ENCODE measurements at regions not wholly inside any gene's neighbourhood (a gene's known extent, or its start where the extent isn't known, plus 50 kb on each side); places are given as distances from the start of the nearest gene placed in this dataset.
A peak's percentile ranks its signal among the peaks of the same experiment; 100 is the strongest.

DNA sequence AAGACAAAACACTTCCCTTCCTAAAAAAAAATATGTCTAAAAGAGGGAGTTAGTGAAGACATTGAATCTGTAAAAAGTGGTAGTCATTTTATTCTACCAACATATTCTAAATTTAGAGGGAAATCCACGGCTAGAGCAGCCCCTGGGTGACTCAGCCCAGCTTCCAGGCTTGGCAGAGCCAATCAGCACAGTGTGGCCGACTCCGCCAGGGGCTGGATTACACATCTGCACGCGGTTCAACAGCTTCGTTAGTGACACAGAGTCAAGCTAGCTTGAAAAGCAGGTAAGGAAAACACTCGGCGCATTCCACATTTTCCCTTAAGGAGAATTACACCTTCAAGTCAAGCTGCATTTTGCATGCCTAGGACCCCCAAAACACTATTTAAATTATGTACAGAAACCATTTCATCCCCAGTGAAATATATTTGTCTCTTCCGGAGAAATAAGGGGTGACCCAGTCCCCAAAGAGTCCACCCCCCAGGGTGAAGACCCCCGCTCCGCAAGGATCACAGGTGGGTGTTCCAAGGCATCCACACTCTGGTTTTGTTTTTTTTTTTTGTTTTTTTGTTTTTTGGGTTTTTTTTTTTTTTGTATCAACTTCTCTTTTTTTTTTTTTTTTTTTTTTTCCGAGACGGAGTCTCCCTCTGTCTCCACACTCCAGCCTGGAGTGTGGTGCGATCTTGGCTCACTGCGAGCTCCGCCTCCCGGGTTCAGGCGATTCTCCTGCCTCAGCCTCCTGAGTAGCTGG is 58.4 kb upstream of the ARID1B start:
- 85 to 87% (median 85%) methylated on average over 18 of the region's 18 CpGs for WGBS, 3 donors
- Histone ChIP-seq H3K4me3 (no peak overlapping the region), H3K27ac (peak overlapping the region in 1 of 2 donors; percentile 96), H3K27me3 (no peaks in the 10 kb centered on the region), H3K9me3 (no peaks in the 10 kb centered on the region), H3K4me1 (ENCODE audit: insufficient read depth) (peaks cover 14% of the 10 kb centered on the region), H3K36me3 (no peaks in the 10 kb centered on the region)
- intact Hi-C loops (cut with DNase I) = no loop called here
- no peak for TF ChIP-seq EP300 (IDR thresholded peaks at IDR 0.05)
- TF ChIP-seq POLR2A (IDR thresholded peaks at IDR 0.05) = no peak
- TF ChIP-seq, protein P1, sequence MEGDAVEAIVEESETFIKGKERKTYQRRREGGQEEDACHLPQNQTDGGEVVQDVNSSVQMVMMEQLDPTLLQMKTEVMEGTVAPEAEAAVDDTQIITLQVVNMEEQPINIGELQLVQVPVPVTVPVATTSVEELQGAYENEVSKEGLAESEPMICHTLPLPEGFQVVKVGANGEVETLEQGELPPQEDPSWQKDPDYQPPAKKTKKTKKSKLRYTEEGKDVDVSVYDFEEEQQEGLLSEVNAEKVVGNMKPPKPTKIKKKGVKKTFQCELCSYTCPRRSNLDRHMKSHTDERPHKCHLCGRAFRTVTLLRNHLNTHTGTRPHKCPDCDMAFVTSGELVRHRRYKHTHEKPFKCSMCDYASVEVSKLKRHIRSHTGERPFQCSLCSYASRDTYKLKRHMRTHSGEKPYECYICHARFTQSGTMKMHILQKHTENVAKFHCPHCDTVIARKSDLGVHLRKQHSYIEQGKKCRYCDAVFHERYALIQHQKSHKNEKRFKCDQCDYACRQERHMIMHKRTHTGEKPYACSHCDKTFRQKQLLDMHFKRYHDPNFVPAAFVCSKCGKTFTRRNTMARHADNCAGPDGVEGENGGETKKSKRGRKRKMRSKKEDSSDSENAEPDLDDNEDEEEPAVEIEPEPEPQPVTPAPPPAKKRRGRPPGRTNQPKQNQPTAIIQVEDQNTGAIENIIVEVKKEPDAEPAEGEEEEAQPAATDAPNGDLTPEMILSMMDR (IDR thresholded peaks at IDR 0.05) = no peak
- DNase-seq = peak; percentile 57 to 64 (median 62)

DNA sequence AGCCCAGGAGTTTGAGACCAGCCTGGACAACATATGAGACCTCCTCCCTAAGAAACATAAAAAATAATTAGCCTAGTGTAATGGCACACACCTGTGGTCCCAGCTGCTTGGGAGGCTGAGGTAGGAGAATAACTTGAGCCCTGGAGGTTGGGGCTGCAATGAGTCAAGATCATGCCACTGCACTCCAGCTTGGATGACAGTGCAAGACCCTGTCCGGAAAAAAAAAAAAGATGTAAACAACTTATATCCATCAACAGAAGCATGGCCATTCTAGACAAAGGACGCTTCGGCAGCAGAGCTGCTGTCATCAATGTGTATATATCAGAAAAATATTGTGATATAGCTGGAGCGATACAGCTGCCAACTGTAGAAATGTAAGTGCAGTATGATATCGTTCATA is 59.6 kb upstream of the ARID1B start:
- WGBS, 3 donors = 89 to 94% (median 93%) methylated on average over 5 of the region's 5 CpGs
- Histone ChIP-seq H3K27ac (no peak overlapping the region), H3K9me3 (no peaks in the 10 kb centered on the region), H3K36me3 (no peaks in the 10 kb centered on the region), H3K27me3 (no peaks in the 10 kb centered on the region), H3K4me3 (no peak overlapping the region), H3K4me1 (ENCODE audit: insufficient read depth) (peaks cover 15% of the 10 kb centered on the region)
- TF ChIP-seq EP300 (IDR thresholded peaks at IDR 0.05) = no peak
- TF ChIP-seq POLR2A (IDR thresholded peaks at IDR 0.05) = no peak
- TF ChIP-seq, protein P1 (IDR thresholded peaks at IDR 0.05) = no peak
- intact Hi-C loops (cut with DNase I) = no loop called here
- DNase-seq = no peak

DNA sequence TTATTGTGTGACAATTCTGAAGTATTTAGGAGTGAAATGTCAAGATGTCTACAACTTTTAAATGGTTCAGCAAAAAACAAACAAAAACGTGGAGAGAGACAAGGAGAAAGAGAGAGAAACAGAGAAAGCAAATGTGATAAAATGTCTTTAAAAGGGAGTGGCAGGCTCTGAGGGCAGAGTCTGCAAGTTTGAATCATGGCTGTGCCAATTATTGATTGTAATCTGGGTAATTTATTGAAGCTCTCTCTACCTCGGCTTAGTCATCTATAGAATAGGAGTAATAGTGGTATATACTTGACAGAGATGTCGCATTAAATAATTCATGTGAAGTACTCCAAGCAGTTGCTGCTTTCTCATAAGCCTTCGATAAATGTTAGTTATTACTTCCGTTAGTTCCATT is 61.3 kb upstream of the ARID1B start:
- DNase-seq = no peak
- Histone ChIP-seq H3K4me3 (no peak overlapping the region), H3K9me3 (no peaks in the 10 kb centered on the region), H3K27me3 (no peaks in the 10 kb centered on the region), H3K36me3 (no peaks in the 10 kb centered on the region), H3K27ac (no peak overlapping the region), H3K4me1 (ENCODE audit: insufficient read depth) (peaks cover 9% of the 10 kb centered on the region)
- intact Hi-C loops (cut with DNase I) = no loop called here
- 81 to 84% (median 82%) methylated on average over 5 of the region's 5 CpGs for WGBS, 3 donors
- TF ChIP-seq, protein P1 (IDR thresholded peaks at IDR 0.05) = no peak
- no peak for TF ChIP-seq EP300 (IDR thresholded peaks at IDR 0.05)
- no peak for TF ChIP-seq POLR2A (IDR thresholded peaks at IDR 0.05)

DNA sequence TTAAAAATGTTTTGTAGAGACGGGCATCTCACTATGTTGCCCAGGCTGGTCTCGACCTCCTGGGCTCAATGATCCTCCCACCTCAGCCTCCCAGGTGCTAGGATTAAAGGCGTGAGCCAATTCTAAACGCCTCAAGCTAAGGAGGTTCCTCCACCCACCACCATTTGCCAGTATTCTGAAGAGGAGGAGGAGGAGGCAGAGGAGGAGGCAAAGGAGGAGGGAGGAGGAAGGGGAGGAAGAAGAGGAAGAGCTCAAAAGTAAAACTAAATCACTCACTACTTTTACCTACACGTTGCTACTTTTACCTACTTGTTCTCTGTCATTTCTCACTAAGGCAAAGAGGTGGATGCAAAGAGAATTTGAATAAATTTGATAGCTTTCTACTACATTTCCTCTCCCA is 63.6 kb upstream of the ARID1B start:
- TF ChIP-seq, protein P1 (IDR thresholded peaks at IDR 0.05) = no peak
- TF ChIP-seq EP300 (IDR thresholded peaks at IDR 0.05) = no peak
- no peak for TF ChIP-seq POLR2A (IDR thresholded peaks at IDR 0.05)
- Histone ChIP-seq H3K9me3 (no peaks in the 10 kb centered on the region), H3K27ac (no peak overlapping the region), H3K4me3 (no peak overlapping the region), H3K4me1 (ENCODE audit: insufficient read depth) (peaks cover 1% of the 10 kb centered on the region), H3K36me3 (no peaks in the 10 kb centered on the region), H3K27me3 (no peaks in the 10 kb centered on the region)
- DNase-seq = no peak
- intact Hi-C loops (cut with DNase I) = no loop called here
- WGBS, 3 donors = 77 to 81% (median 80%) methylated on average over 5 of the region's 5 CpGs
